ENCODE measurements at regions not wholly inside any gene's neighbourhood (a gene's known extent, or its start where the extent isn't known, plus 50 kb on each side); places are given as distances from the start of the nearest gene placed in this dataset.
A peak's percentile ranks its signal among the peaks of the same experiment; 100 is the strongest.

- POLR2A ChIA-PET, result no interaction called here
- CTCF ChIA-PET, result interaction anchor here (1.0 kb wide), 1 partner anchor 28 kb away, joined by 3 read pairs; no protein-coding TSS in a partner anchor
- no peak overlapping the region for H3K4me3 ChIP-seq (ENCODE audit: low read depth, low read length)
- H3K27me3 ChIP-seq (ENCODE audit: control insufficient read depth, insufficient read depth, low read length), result no peaks in the 10 kb centered on the region
- DNase-seq (ENCODE audit: low read depth), result no peak
- no peak for TF ChIP-seq CTCF (IDR thresholded peaks at IDR 0.05; ENCODE audit: insufficient read depth, low read depth, low read length)
- H3K36me3 ChIP-seq (ENCODE audit: control insufficient read depth, insufficient read depth, low read length), result no peaks in the 10 kb centered on the region
Observed at GRCh38 chr1:186577633-186578032, 102.6 kb downstream of the PTGS2 start.

- no peaks in the 10 kb centered on the region for H3K27me3 ChIP-seq (ENCODE audit: control insufficient read depth, insufficient read depth, low read length)
- ChIA-PET CTCF (interaction anchor here (0.6 to 1.4 kb wide), 3 partner anchors 29 to 105 kb away, joined by 3 read pairs; partner anchors contain the start of gene PTGS2), POLR2A (no interaction called here)
- no peaks in the 10 kb centered on the region for H3K36me3 ChIP-seq (ENCODE audit: control insufficient read depth, insufficient read depth, low read length)
- TF ChIP-seq CTCF (IDR thresholded peaks at IDR 0.05; ENCODE audit: insufficient read depth, low read depth, low read length), result no peak
- DNase-seq (ENCODE audit: low read depth), result no peak
- H3K4me3 ChIP-seq (ENCODE audit: low read depth, low read length), result no peak overlapping the region
Observed at GRCh38 chr1:186577216-186577615, 103.0 kb downstream of the PTGS2 start.

GRCh38 chr1:186575348-186575747 lies 104.9 kb downstream of the PTGS2 start:
- no peaks in the 10 kb centered on the region for H3K36me3 ChIP-seq (ENCODE audit: control insufficient read depth, insufficient read depth, low read length)
- no peak for TF ChIP-seq CTCF (IDR thresholded peaks at IDR 0.05; ENCODE audit: insufficient read depth, low read depth, low read length)
- H3K4me3 ChIP-seq (ENCODE audit: low read depth, low read length), result no peak overlapping the region
- CTCF ChIA-PET, result no interaction called here
- POLR2A ChIA-PET, result no interaction called here
- DNase-seq (ENCODE audit: low read depth), result peak; percentile 74
- no peaks in the 10 kb centered on the region for H3K27me3 ChIP-seq (ENCODE audit: control insufficient read depth, insufficient read depth, low read length)

DNA sequence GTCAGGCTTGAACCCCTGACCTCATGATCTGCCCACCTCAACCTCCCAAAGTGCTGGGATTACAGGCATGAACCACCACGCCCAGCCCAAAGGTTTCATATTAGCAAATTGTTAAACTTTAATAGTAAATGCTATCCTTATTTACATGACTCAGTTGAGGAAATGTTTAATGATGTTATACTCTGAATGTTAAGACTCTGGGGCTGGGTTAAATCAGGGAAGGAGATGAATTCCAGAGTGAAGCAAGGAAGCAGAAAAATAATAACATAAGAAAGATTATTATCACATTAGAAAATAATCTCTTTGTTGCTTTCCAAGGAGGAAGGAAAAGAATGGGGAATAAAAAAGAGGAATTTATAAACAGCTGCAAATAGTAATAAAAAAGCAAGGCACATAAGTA lies 105.3 kb downstream of the PTGS2 start:
- ChIA-PET CTCF (no interaction called here), POLR2A (no interaction called here)
- Histone ChIP-seq H3K4me3 (ENCODE audit: low read depth, low read length) (no peak overlapping the region), H3K36me3 (ENCODE audit: control insufficient read depth, insufficient read depth, low read length) (no peaks in the 10 kb centered on the region), H3K27me3 (ENCODE audit: control insufficient read depth, insufficient read depth, low read length) (no peaks in the 10 kb centered on the region)
- TF ChIP-seq CTCF (IDR thresholded peaks at IDR 0.05; ENCODE audit: insufficient read depth, low read depth, low read length), result no peak
- DNase-seq (ENCODE audit: low read depth), result no peak

DNA sequence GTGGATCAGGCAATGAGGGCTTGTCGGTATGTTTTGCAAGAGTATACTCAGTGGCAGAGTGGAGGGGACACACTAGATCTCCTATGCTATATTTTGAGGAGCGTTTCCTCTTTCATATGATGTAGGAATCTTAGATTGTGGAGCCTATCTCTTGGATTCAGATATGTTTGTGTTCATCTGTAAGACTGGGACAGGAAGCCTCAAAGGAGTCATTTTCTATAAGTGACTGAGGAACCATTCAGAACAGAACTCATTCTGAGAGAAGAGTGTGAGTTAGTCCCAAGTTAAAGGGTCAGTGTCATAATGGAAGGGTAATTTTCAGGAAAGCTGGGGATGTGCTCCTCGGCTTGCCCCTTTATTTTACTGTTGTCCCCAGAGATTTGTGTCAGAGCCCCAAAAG lies 107.7 kb downstream of the PTGS2 start:
- no peak for TF ChIP-seq CTCF (IDR thresholded peaks at IDR 0.05; ENCODE audit: insufficient read depth, low read depth, low read length)
- no peaks in the 10 kb centered on the region for H3K36me3 ChIP-seq (ENCODE audit: control insufficient read depth, insufficient read depth, low read length)
- DNase-seq (ENCODE audit: low read depth), result no peak
- ChIA-PET CTCF (no interaction called here), POLR2A (no interaction called here)
- H3K27me3 ChIP-seq (ENCODE audit: control insufficient read depth, insufficient read depth, low read length), result no peaks in the 10 kb centered on the region
- H3K4me3 ChIP-seq (ENCODE audit: low read depth, low read length), result no peak overlapping the region
